SK-N-SH (cell line): ENCODE measurements at regions not wholly inside any gene's neighbourhood (a gene's known extent, or its start where the extent isn't known, plus 50 kb on each side); places are given as distances from the start of the nearest gene placed in this dataset.

Source experiments
- CTCF ChIA-PET: fragments of 300-600, 350-600 bp; formaldehyde crosslinking; extraction: SDS; loops from one replicate; lab custom pipeline; 2021; lab: Yijun Ruan, JAX
- POLR2A ChIA-PET: fragments of 350-600 bp; sonication (Branson Sonifier 250); formaldehyde crosslinking; extraction: SDS; loops from one replicate; lab custom pipeline; 2020; ENCODE audit warnings: antibody characterized with exemption, inconsistent platforms; lab: Yijun Ruan, JAX
- DNase-seq: peaks from one replicate; pipeline ENCODE4 v3.0.0; 2012
- H2AFZ ChIP-seq: fragments of 200-600 bp; sonication (generic); 2 replicates; pipeline ENCODE4 v1.8.1; 2016; ENCODE audit warnings: antibody characterized with exemption, mild to moderate bottlenecking, low read depth
- H3F3A ChIP-seq: fragments of 200-600 bp; sonication (generic); replicated peaks from 2 replicates; pipeline ENCODE3; 2016; ENCODE audit warnings: antibody characterized with exemption, mild to moderate bottlenecking; ENCODE audit not compliant: insufficient read depth
- H3K27ac ChIP-seq, 2 experiments: fragments of 200-500 bp in 1 of 2; fragments of 200-600 bp in 1 of 2; sonication (Bioruptor generic) in 1 of 2; sonication (generic), shearing (Covaris generic) in 1 of 2; 2 replicates each; pipeline versions ENCODE4 v1.5.1 to v1.6.1; 2014 to 2016; ENCODE audit warnings: low read depth in 2 of 2, inconsistent platforms in 1 of 2, low read length in 1 of 2, mild to moderate bottlenecking in 1 of 2, mixed read lengths in 1 of 2
- H3K27me3 ChIP-seq: fragments of 200-600 bp; sonication (generic), shearing (Covaris generic); 2 replicates; pipeline ENCODE4 v1.6.1; 2016; ENCODE audit warnings: mixed run types; ENCODE audit not compliant: insufficient read depth
- H3K36me3 ChIP-seq, 2 experiments: fragments of 200-500 bp in 1 of 2; fragments of 200-600 bp in 1 of 2; sonication (Bioruptor generic) in 1 of 2; sonication (generic) in 1 of 2; replicated peaks in 1 of 2; 2 replicates each; pipeline versions ENCODE3 to v1.5.1; 2014 to 2016; ENCODE audit warnings: low read length in 1 of 2, mild to moderate bottlenecking in 1 of 2; ENCODE audit not compliant: insufficient read depth in 2 of 2, control insufficient read depth in 1 of 2
- H3K4me1 ChIP-seq, 2 experiments: fragments of 200-500 bp in 1 of 2; fragments of 200-600 bp in 1 of 2; sonication (Bioruptor generic) in 1 of 2; sonication (generic), shearing (Covaris generic) in 1 of 2; 2 replicates each; pipeline versions ENCODE4 v1.5.1 to v1.6.1; 2014 to 2016; ENCODE audit warnings: low read depth in 1 of 2, low read length in 1 of 2, mixed run types in 1 of 2; ENCODE audit not compliant: insufficient read depth in 2 of 2, control insufficient read depth in 1 of 2
- H3K4me2 ChIP-seq: fragments of 200-600 bp; sonication (generic), shearing (Covaris generic); 2 replicates; pipeline ENCODE4 v1.6.1; 2017; ENCODE audit warnings: mixed run types
- H3K4me3 ChIP-seq, 2 experiments: fragments of 200-500 bp in 1 of 2; fragments of 200-600 bp in 1 of 2; sonication (Bioruptor generic) in 1 of 2; sonication (generic), shearing (Covaris generic) in 1 of 2; 2 replicates each; pipeline versions ENCODE4 v1.5.1 to v1.8.1; 2014 to 2016; ENCODE audit warnings: low read depth in 2 of 2, inconsistent platforms in 1 of 2, low read length in 1 of 2, mild to moderate bottlenecking in 1 of 2, mixed read lengths in 1 of 2, moderate library complexity in 1 of 2
- H3K79me2 ChIP-seq: fragments of 200-600 bp; sonication (generic); 2 replicates; pipeline ENCODE4 v1.8.1; 2017; ENCODE audit warnings: mild to moderate bottlenecking; ENCODE audit not compliant: insufficient read depth
- H3K9ac ChIP-seq: fragments of 200-600 bp; sonication (generic); 2 replicates; pipeline ENCODE4 v1.6.1; 2017; ENCODE audit warnings: mixed run types
- H3K9me2 ChIP-seq: fragments of 200-600 bp; sonication (generic); 2 replicates; pipeline ENCODE4 v1.6.1; 2017; ENCODE audit warnings: mixed run types
- H3K9me3 ChIP-seq: fragments of 200-600 bp; sonication (generic); 2 replicates; pipeline ENCODE4 v1.6.1; 2017; ENCODE audit warnings: mixed run types, mild to moderate bottlenecking, moderate library complexity
- H4K20me1 ChIP-seq: fragments of 200-600 bp; sonication (generic); 2 replicates; pipeline ENCODE4 v1.6.1; 2017; ENCODE audit warnings: mild to moderate bottlenecking, mixed run types; ENCODE audit not compliant: insufficient read depth
- CHD2 ChIP-seq: fragments of 150-350 bp; IDR thresholded peaks from 2 replicates; pipeline ENCODE4 v1.6.1; 2018; ENCODE audit warnings: low read length; ENCODE audit not compliant: partially characterized antibody
- CTCF ChIP-seq: fragments of 200-600 bp; sonication (generic); IDR thresholded peaks from 2 replicates; pipeline ENCODE4 v1.6.1; 2017; ENCODE audit warnings: antibody characterized with exemption, mild to moderate bottlenecking, moderate library complexity
- ELF1 ChIP-seq: IDR thresholded peaks from 2 replicates; pipeline ENCODE4 v1.4.0; 2012
- FOSL2 ChIP-seq: IDR thresholded peaks from 2 replicates; pipeline ENCODE4 v1.4.0; 2012; ENCODE audit warnings: low read depth, mild to moderate bottlenecking, moderate library complexity, borderline replicate concordance
- GABPA ChIP-seq: IDR thresholded peaks from 2 replicates; pipeline ENCODE4 v1.4.0; 2012; ENCODE audit warnings: low read depth, mild to moderate bottlenecking
- GATA2 ChIP-seq: sonication (generic); formaldehyde crosslinking; IDR thresholded peaks from 2 replicates; pipeline ENCODE4 v1.5.0; 2020; ENCODE audit warnings: mild to moderate bottlenecking, missing genetic modification reagents
- MAX ChIP-seq: IDR thresholded peaks from 2 replicates; pipeline ENCODE4 v1.4.0; 2012; ENCODE audit warnings: low read depth
- NFIC ChIP-seq: IDR thresholded peaks from 2 replicates; pipeline ENCODE4 v1.4.0; 2012; ENCODE audit warnings: borderline replicate concordance
- PBX3 ChIP-seq: IDR thresholded peaks from 2 replicates; pipeline ENCODE4; 2012
- POLR2AphosphoS5 ChIP-seq: IDR thresholded peaks from 2 replicates; pipeline ENCODE4 v1.6.1; 2012; ENCODE audit warnings: low read depth, low read length
- REST ChIP-seq: IDR thresholded peaks from 2 replicates; pipeline ENCODE4 v1.6.1; 2012; ENCODE audit warnings: mild to moderate bottlenecking, low read depth, low read length, moderate library complexity
- SMC3 ChIP-seq: IDR thresholded peaks from 2 replicates; pipeline ENCODE4 v1.6.1; 2012; ENCODE audit warnings: low read depth, low read length, improper control_type of control experiment
- TCF12 ChIP-seq: IDR thresholded peaks from 2 replicates; pipeline ENCODE4 v1.4.0; 2012
- TEAD4 ChIP-seq: IDR thresholded peaks from 2 replicates; pipeline ENCODE4 v1.4.0; 2012; ENCODE audit warnings: mild to moderate bottlenecking, borderline replicate concordance; ENCODE audit not compliant: insufficient read depth
- USF1 ChIP-seq: IDR thresholded peaks from 2 replicates; pipeline ENCODE4 v1.4.0; 2012; ENCODE audit warnings: low read depth, borderline replicate concordance
- ZBTB33 ChIP-seq: IDR thresholded peaks from 2 replicates; pipeline ENCODE4 v1.4.0; 2012; ENCODE audit warnings: low read depth, borderline replicate concordance
- WGBS: methylation state at CpG from one replicate; pipeline ENCODE4 v1.1.6; 2017; ENCODE audit warnings: low lambda C conversion rate; 5-methylcytosine and 5-hydroxymethylcytosine counted together

GRCh38 chr16:87043231-87044031 lies 273.8 kb downstream of the C16orf95 start:
- POLR2A ChIA-PET: no interaction called here
- Histone ChIP-seq H3K4me3 (no peak overlapping the region), H3F3A (no peaks in the 10 kb centered on the region), H3K27ac (no peak overlapping the region), H3K9me3 (no peaks in the 10 kb centered on the region), H3K4me2 (no peak overlapping the region), H3K4me1 (no peaks in the 10 kb centered on the region), H3K27me3 (peaks cover 98% of the 10 kb centered on the region), H2AFZ (no peak overlapping the region), H3K9ac (no peak overlapping the region), H4K20me1 (no peaks in the 10 kb centered on the region), H3K9me2 (no peaks in the 10 kb centered on the region), H3K36me3 (no peaks in the 10 kb centered on the region), H3K79me2 (no peaks in the 10 kb centered on the region)
- CTCF ChIA-PET: interaction anchor here (1.0 to 1.2 kb wide), 2 partner anchors 19 to 526 kb away, joined by 3 to 4 read pairs; no protein-coding TSS in a partner anchor
- WGBS: 8% methylated on average over 18 of the region's 20 CpGs
- no peak for DNase-seq
- TF ChIP-seq USF1 (no peak), NFIC (no peak), SMC3 (no peak), TEAD4 (no peak), TCF12 (no peak), CHD2 (no peak), GABPA (no peak), REST (no peak), ZBTB33 (no peak)

- Histone ChIP-seq H3K79me2 (no peaks in the 10 kb centered on the region), H3K9me2 (no peaks in the 10 kb centered on the region), H3K27ac (no peak overlapping the region), H3K4me2 (no peak overlapping the region), H3K36me3 (no peaks in the 10 kb centered on the region), H3F3A (no peaks in the 10 kb centered on the region), H3K4me1 (no peaks in the 10 kb centered on the region), H2AFZ (no peak overlapping the region), H4K20me1 (no peaks in the 10 kb centered on the region), H3K4me3 (no peak overlapping the region), H3K9ac (no peak overlapping the region), H3K9me3 (no peaks in the 10 kb centered on the region), H3K27me3 (peaks cover 99% of the 10 kb centered on the region)
- CTCF ChIA-PET: interaction anchor here (1.0 to 1.2 kb wide), 2 partner anchors 18 to 527 kb away, joined by 3 to 4 read pairs; no protein-coding TSS in a partner anchor
- POLR2A ChIA-PET: no interaction called here
- DNase-seq: no peak
- WGBS: 19% methylated on average over 8 of the region's 8 CpGs
- TF ChIP-seq POLR2AphosphoS5 (no peak), SMC3 (no peak), GATA2 (CRISPR knock-in tag) (no peak), ELF1 (no peak), PBX3 (no peak), NFIC (no peak), CTCF (no peak), FOSL2 (no peak), MAX (no peak), TEAD4 (no peak)
These were observed 273.2 kb downstream of the C16orf95 start for GRCh38 chr16:87044032-87044382.
